ENCODE measurements at regions not wholly inside any gene's neighbourhood (a gene's known extent, or its start where the extent isn't known, plus 50 kb on each side); places are given as distances from the start of the nearest gene placed in this dataset.

DNA sequence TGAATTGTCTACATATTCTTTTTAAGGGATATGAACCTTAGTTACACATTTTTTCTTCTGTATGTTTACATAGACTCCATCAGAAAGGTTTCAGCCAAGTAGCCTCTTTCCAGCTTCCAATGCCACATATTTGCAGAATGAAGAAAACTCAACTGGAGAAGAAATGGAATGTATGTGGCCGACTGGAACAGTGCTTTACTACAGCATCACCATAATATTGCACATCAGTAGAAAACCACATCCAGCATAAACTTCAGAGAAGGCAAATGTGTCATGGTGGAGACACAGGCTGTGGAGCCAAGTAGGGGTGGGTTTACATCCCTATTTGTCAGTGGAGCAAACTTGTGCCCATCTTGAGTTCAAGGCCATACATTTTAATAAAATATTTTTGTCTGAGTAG, 204.8 kb upstream of the LDB2 start:
- DNase-seq (ENCODE audit: low spot score), result no peak

DNA sequence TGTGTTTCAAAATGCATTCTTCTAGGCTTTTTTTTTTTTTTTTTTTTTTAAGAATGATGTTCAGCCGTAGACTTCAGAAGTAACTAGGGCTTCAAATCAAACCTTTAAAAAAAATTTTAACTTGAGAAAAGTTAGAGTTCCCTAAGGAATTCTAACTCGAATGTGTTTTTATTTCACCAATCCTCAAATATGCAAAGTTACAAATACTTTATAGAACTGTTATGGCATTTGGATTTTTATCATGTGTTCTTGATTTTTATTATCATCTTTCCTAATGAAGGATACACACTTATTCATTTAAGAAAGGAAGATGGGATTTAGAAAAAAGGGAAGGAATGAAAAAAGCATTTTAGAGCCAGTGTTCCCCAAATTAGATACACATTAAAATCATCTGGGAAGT, 200.6 kb upstream of the LDB2 start:
- no peak for DNase-seq (ENCODE audit: low spot score)

DNA sequence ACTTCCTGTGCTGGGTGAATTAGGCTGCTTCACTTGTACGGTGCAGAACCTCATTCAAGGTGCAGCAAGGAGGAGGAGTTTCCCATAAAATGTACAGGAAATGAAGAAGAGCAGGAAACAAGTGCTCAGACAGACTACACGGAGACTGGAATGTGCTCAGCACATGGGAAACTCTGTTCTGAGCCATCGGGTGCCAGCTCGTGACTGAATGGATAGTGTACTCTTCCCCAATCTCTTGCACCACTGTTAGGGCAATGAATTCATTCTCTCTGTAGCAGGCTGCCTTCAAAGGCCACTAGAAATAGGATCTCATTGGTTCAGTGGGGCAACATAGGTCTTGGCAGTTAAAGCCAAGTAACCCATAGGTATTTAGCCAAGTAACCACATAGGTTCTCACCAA, 200.0 kb upstream of the LDB2 start:
- no peak for DNase-seq (ENCODE audit: low spot score)

DNA sequence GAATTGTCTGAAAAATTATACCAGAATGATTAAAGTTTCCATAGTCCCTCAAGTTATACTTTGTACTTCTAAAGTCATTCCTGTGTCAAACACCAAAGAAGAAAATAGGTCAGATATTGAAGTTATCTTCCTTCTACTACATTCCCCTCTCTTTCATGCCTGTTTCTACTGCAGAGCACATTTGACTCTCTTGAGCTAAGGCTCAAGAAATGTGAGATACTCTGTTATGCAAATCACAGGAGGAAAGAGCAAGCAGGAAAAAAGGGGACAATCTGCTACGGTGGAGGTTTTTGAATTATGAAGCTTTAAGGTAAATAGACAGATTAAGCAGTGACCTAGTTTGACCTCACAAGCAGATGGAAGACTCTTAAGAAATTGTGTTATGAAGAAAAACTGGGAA, 198.9 kb upstream of the LDB2 start:
- DNase-seq (ENCODE audit: low spot score), result no peak

DNA sequence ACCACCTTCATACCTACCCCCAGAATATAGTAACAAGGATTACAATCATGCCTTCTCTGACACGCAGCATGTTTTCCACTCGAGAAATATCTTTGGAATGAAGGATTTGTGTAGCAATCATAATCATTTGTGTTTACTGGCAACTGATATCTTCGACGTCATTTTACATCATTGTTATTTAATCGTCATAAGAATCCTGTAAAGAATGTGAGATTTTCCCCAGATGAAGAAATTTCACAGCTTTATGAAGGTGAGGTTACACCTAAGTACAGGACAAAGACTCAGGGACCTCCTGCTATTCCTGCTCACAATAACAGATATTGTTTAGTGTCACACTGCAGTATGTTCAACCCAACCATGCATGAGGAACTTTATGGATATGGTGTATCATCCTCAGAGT, 198.2 kb upstream of the LDB2 start:
- DNase-seq (ENCODE audit: low spot score), result no peak

DNA sequence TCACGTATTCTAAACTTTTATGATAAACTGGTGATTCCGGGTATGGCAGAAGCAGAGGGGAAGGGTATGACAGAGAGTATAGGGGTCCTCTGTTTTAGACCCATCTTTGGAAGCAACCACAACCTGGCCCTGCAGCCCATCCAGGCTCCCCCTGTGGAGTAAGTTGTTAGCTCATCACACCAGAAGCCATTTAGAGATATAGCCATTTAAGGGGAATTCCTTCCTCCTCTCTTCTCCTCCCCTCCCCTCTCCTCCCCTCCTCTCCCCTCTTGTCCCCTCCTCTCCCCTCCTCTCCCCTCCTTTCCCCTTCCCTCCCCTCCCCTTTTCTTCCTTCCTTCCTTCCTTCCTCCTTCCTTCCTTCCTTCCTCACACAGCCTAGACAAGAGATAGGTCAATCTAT, 197.3 kb upstream of the LDB2 start:
- no peak for DNase-seq (ENCODE audit: low spot score)

DNA sequence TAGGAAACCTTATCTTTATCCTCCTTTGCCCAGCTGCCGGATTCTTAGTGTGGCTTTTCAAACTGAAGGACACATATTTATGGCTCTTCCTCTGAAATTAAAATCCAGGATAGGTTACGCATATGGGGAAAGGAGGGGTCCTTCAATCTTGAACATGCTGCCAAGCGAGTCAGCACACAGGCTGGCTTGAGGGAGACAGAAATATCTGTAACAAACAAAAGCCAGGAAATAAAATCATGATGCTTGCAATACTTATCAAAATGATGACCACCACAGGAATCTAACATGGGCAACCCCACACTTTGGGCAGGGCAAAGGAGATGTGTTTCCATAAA, 196.4 kb upstream of the LDB2 start:
- DNase-seq (ENCODE audit: low spot score), result no peak

DNA sequence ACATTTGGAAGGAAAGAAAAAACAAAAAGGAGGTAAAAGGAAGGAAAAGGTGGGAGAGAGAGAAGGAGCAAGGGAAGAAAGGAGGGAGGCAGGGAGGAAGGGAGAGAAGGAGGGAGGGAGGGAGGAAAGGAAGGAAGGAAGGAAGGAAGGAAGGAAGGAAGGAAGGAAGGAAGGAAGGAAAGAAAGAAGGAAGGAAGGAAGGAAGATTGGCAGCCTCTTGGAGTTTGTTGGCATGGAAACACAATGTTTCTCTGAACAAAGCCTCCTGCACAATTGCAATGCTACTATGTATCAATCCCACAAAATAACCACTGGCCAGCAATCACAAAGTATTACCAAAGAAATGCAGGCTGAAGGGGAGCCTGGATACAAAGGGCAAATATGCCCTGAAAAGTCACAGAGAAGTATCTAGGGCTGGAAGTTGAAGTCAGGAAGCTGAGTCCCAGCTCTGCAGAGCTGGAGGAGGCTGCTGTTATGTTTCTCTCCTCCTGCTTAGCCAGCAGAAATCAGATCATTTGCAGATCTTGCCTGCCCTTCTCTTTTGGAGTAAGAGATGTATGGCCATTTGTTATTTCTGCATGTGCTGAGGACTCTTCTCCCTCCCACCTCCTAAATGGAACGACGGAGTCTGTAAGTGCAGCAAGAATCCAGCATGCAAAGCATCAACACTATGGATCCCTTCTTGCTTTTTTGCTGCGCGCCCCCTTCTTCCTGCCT, 195.9 kb upstream of the LDB2 start:
- DNase-seq (ENCODE audit: low spot score), result no peak

DNA sequence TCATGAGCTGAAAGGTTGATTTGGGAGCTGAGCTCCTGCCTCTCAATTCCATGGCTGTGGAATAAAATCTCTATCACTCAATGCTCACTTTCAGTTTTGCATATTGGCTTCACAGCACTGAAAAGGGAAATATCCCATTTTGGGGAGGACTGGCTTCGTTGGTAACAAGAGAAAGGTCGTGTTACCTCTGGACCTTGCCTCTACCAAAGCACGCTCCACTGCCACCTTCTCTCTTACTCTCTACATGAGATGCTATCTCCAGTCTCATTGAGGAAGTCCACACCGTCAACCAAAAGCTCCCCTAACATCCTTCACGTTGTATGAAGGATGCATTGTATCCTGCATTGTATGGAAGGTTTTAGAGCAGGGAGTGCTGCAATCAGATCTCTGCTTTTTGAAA, 195.0 kb upstream of the LDB2 start:
- DNase-seq (ENCODE audit: low spot score), result no peak

DNA sequence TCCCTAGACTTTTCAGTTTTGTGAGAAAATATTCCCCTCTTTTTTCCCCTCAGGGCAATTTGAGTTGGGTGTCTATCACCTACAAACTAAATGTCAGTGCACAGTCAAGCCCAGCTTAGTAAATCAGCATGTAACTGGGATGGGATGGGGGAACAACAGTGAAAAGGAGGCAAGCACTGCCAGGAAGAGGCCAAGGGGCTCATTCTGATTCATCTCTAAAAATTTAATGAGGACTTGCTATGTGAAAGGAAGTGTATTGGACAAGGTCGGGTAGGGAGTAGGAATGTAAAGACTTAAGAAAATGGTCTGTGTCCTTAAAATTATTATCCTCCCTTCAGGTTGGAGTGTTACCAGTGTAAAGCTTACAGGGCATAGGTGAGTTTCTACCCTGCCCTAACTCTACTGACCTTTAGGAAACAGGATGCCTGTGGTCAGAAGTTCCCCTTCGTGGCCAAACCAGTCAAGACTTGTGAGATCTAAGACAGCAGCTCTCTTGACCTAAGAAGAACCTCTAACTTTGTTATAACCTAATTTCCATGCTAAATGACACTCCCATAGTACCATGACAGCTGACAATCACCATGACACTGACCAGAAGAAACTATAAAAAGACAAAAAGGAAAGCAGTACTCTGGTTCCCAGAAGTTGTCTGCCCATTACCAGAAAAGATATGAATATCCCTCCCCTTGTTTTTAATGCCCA, 194.4 kb upstream of the LDB2 start:
- no peak for DNase-seq (ENCODE audit: low spot score)

DNA sequence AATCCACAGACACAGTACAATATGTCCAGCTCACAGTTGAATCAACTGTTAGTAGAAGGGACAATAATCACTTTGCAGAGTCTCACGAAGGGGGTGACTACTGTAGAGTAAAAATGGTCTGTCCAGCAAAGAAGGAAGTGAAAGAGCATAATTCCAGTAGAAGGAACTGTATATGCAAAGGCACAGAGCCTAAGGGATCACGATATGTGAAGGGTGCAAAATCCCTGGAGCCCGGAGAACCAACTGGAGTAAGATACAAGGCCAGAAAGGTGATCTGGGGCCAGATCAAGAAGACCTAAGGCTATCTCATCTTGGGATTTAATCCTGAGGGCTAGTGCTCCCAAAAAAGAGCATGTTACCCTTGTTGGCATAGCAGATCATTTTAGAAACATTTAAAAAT, 192.7 kb upstream of the LDB2 start:
- no peak for DNase-seq (ENCODE audit: low spot score)

DNA sequence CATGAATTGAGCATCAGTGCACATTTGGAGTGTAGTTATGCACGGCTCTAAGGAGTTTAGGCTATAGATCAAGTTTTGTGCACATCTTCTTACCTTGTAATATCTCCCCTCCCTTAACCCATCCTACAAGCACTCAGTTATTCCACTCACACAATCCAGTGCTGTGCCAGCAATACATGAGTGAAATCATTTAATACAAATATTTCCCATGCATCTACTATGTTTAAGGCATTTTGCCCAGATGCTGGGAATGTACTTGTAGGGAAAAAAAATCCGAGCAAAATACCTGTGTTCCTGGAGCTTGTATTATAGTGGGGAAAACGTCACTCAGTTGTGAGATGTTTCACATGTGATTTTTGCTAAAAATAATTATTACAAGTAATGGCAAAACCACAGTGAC, 191.6 kb upstream of the LDB2 start:
- no peak for DNase-seq (ENCODE audit: low spot score)

DNA sequence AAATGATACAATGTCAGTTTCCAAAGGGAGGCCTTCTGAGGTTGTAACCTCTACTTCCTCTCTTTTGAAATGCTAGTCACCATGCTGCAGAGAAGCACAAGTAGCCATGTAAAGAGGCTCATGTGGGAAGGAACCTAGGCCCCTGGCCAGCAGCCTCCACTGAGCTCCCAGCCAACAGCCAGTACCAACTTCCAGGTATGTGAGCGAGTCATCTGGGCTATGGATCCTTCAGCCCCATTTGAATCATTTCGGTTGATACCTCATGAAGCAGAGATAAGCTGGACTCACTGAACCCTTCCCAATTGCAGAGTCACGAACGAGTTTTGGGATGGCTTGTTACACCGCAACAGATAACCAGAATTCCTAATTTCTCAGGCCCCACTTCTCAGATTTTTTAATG, 187.0 kb upstream of the LDB2 start:
- DNase-seq (ENCODE audit: low spot score), result no peak

DNA sequence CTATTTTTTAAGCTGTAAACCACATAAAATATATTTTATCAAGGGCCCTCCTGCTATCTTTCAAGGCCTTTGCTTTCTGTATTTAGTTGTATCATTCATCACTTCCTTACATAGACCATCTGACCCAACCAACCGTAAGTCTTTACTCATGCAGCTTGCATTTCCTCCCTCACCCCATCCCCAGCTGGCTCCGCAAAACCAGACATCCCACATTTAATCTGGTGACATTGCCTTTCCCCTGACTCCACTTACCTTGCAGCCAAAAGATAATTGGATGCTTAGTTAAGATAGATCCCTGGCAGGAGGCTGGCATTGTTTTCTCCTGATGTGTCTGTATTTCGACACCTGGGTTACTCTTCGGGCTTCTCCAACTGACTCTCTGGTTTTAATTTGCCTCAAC, 183.7 kb upstream of the LDB2 start:
- DNase-seq (ENCODE audit: low spot score), result no peak

DNA sequence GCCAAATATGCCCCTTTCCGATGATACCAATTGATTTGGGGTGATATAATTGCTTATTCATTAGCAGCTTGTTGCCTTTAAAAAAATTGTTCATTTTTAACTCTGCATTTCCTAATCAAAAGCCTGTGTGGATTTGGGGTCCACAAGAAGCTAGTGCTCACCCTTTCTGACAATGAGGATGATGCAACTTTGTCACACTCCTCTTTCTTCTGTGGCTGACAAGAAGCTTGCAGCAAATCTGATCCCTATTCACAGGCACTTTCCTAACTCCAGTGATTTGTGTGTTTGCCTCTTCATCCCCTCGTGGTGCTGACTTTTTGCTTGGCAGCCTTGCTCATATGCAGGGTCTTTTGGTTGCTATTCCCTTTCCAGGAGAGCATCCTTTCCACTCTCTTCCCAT, 182.7 kb upstream of the LDB2 start:
- no peak for DNase-seq (ENCODE audit: low spot score)

DNA sequence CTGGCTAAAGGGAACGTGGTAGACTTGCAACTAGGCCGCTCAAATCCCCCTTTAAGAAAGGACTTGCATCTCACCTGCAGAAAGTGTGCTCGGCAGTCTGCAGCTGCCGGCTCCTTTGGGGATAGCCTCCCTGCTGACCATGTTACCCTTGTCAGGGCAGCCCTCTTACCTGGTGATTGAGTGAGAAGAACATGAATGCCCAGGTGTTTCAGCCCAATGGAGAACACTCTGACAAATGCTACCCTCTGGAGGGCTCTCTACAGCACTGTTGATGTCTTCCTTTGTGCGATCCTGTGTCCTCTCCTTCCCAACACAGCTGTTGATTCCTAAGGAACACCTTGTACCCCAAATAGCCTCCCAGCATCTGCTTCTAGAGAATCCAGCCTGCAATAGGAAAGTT, 178.7 kb upstream of the LDB2 start:
- no peak for DNase-seq (ENCODE audit: low spot score)

DNA sequence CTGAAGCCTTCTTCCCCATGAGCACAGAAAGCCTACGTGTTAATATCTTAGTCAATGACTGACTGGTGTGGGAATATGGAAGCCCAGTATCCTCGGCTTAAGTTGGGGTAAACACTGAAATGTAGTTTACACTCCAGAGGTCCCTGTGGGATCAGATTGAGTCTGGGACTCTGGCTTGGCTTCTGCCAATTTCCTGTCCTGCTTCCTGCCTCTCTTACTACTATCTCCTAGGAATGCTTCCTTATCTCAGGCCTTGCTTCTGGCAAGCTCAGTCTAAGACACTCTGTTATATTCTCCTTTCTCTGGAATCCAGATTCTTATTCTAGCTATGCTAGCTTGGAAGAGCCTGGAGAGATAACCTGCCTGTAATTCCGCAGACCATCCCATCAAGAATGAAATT, 174.0 kb upstream of the LDB2 start:
- DNase-seq (ENCODE audit: low spot score), result no peak

DNA sequence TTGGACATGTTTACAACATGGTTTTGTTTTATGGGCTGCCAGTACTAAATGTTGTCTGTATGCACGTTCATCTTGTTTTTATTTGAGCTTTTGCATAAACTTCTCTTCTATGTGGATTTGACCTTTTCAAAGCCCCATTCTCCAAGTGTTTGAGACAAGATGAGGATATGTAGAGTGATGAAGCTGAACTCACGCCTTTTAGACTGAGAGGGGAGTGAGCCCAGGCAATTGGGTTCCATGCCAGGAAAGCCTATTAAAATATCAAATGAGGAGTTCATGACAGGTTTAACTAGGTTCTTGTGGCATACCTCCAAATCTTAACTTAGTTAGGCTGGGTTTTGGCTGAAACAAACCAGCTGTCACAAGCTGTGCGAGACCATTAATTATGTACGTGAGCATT, 170.4 kb upstream of the LDB2 start:
- DNase-seq (ENCODE audit: low spot score), result no peak

DNA sequence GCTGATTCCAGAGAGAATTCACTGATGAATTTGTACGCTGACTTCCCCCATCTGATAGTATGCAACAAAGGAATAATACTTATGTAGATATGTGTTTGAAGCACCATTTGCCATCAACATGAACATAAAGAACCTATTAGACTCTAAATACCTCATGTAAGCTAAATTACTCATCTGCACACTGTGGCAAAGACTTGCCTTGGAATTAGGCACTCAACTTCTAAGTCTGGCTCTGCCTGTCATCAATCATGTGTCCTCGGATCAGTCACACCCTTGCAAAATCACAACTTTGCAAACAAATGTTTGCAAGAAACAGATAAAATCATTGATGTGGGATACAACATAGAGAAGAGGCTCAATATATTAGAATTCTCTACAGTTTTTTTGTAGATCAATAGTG, 169.9 kb upstream of the LDB2 start:
- no peak for DNase-seq (ENCODE audit: low spot score)

DNA sequence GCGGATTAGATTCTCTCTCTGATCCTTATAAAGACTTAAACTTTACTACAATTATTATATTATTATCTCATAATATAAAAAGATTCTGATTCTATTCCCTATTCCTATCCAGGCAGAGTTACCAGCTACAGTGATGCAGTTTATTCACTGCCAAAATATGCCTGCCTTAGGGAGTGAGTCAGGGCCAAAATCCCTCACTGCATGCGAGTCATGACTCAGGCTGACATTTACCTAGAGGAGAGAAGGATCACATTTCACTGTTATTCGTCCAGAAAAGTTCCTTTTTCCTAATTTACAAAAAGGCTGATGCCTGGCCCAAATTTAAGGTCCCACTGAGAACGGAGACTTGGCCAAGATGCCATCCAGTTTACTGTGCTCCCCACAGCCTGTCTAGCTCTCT, 168.5 kb upstream of the LDB2 start:
- peak; percentile 82 for DNase-seq (ENCODE audit: low spot score)

DNA sequence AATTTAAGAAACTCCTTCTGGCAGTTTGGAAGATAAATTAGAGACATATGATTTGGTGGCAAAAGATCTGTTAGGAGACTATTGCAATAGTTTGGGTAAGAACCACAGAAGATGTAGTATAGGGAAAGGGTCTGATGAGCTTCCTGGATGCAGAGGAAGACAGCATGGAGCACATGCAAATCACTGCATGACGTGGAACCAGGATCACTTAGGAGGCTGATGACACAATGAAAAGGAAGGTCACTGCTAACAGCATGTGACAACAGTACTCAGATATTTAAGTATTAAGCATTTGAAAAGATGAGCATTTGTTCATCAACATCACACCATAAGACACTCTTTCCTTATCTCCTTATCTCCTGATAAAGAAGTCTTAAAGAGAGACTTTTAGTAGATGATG, 167.8 kb upstream of the LDB2 start:
- peak; percentile 7 for DNase-seq (ENCODE audit: low spot score)

DNA sequence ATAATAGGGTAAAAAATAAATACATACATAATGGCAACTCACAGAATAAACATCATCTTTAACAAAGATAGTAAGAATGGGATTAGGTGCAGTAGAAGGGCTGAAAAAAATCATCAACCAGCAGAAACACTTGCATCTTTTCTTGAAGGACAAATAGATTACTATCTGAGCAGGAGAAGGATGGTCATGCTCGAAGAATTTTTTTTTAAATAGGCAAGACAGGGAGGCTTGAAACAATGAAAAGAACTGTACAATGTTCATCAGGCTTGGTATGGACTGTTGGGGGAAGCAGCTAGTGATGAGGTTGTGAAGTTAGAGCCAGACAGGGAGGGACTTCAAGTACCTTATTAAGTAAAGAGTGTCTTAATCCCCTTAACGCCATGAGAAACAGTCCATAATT, 167.4 kb upstream of the LDB2 start:
- no peak for DNase-seq (ENCODE audit: low spot score)

DNA sequence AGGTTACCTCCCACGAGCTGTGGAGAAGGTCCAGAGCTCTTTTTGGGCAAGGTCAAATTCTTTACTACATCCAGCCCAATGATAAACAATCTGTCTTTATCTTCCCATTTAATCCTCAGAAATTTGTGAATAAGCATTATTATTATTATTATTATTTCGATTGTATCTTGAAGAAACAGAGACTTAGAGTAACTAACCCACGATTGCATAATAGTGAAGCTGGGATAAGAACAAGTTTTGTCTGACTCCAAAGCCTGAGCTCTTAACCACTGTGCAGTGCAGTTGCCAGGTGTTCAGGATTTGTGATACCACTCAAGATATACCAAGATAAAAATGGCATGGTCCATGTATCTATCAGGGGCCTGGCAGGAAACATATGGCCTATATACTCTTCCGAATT, 166.5 kb upstream of the LDB2 start:
- DNase-seq (ENCODE audit: low spot score), result no peak

DNA sequence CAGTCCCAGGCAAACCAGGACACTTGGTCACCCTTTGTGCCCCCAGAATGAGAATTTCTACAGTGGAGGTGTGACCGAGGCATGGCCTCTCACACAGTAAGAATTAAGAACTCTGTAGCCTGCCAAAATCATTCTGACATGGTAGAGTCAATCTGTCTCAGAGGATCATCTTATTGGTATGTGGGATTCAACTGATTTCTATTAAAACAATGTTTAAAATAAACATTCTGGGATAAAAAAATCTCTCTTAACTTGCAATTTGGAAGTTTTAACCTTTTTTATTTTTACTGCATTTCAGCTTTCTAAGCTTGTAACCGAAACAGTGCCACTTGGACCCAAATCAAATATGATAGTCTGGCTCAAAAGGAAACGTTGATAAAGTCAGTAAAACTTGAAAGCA, 165.4 kb upstream of the LDB2 start:
- DNase-seq (ENCODE audit: low spot score), result no peak

All from RKO (cell line).